RCC 7860 (cell line): ENCODE measurements at regions not wholly inside any gene's neighbourhood (a gene's known extent, or its start where the extent isn't known, plus 50 kb on each side); places are given as distances from the start of the nearest gene placed in this dataset.
"Not testable (repeated sequence)": the region's sequence is repeated elsewhere in the genome, so short reads cannot be mapped to it uniquely, and the experiment has no call there.

ENCODE experiments used
- DNase-seq: peaks from one replicate; pipeline ENCODE4 v3.0.0-alpha.2; 2015; ENCODE audit warnings: low spot score
- FAIRE-seq: peaks from 2 replicates; lab custom pipeline; 2012; peaks lifted over from hg19 to GRCh38; lab: Jason Lieb, UNC

GRCh38 chr11:3516345-3516933 lies 125.4 kb downstream of the ART5 start:
- not testable (repeated sequence) for DNase-seq, FAIRE-seq

GRCh38 chr11:3514635-3515424 lies 127.0 kb downstream of the ART5 start:
- FAIRE-seq, DNase-seq: not testable (repeated sequence)

GRCh38 chr11:3513311-3513710 lies 128.5 kb downstream of the ART5 start:
- not testable (repeated sequence) for FAIRE-seq, DNase-seq

GRCh38 chr11:3512751-3513150 lies 129.0 kb downstream of the ART5 start:
- not testable (repeated sequence) for FAIRE-seq

GRCh38 chr11:3512133-3512703 lies 129.6 kb downstream of the ART5 start:
- FAIRE-seq, DNase-seq: not testable (repeated sequence)

More at GRCh38 chr11:3512751-3513150, 129.0 kb downstream of the ART5 start:
- DNase-seq, result not testable (repeated sequence)

- FAIRE-seq, DNase-seq: not testable (repeated sequence)
These were observed 130.2 kb downstream of the ART5 start for GRCh38 chr11:3511416-3512132.

- not testable (repeated sequence) for FAIRE-seq, DNase-seq
These were observed 130.6 kb upstream of the ZNF195 start for GRCh38 chr11:3509563-3509962.

- FAIRE-seq, DNase-seq: not testable (repeated sequence)
These were observed 120.3 kb upstream of the ZNF195 start for GRCh38 chr11:3499198-3499597.

GRCh38 chr11:3498356-3498755 lies 119.4 kb upstream of the ZNF195 start:
- DNase-seq, FAIRE-seq: not testable (repeated sequence)

- FAIRE-seq, DNase-seq: not testable (repeated sequence)
These were observed 114.2 kb upstream of the ZNF195 start for GRCh38 chr11:3493152-3493551.

- DNase-seq, FAIRE-seq: not testable (repeated sequence)
These were observed 109.1 kb upstream of the ZNF195 start for GRCh38 chr11:3488003-3488402.

GRCh38 chr11:3485737-3486136 lies 106.8 kb upstream of the ZNF195 start:
- FAIRE-seq, DNase-seq: not testable (repeated sequence)

- not testable (repeated sequence) for FAIRE-seq, DNase-seq
These were observed 98.3 kb upstream of the ZNF195 start for GRCh38 chr11:3476937-3477885.

GRCh38 chr11:3476084-3476936 lies 97.4 kb upstream of the ZNF195 start:
- FAIRE-seq, DNase-seq: not testable (repeated sequence)

- FAIRE-seq, DNase-seq: not testable (repeated sequence)
These were observed 90.0 kb upstream of the ZNF195 start for GRCh38 chr11:3468963-3469362.

- not testable (repeated sequence) for FAIRE-seq, DNase-seq
These were observed 88.7 kb upstream of the ZNF195 start for GRCh38 chr11:3467599-3467998.

- FAIRE-seq, DNase-seq: not testable (repeated sequence)
These were observed 76.7 kb upstream of the ZNF195 start for GRCh38 chr11:3455666-3456065.

- FAIRE-seq, DNase-seq: not testable (repeated sequence)
These were observed 75.9 kb upstream of the ZNF195 start for GRCh38 chr11:3454844-3455243.
